Stimulated activated CD4-positive, alpha-beta T cell treated with anti-CD3 and anti-CD28 coated beads, Interleukin-4, amount 100 ng/mL, for 48 hours (primary cell): ENCODE measurements at regions not wholly inside any gene's neighbourhood (a gene's known extent, or its start where the extent isn't known, plus 50 kb on each side); places are given as distances from the start of the nearest gene placed in this dataset.

Experiments used
- DNase-seq, 2 donors: peaks; one replicate each; pipeline ENCODE4 v3.0.0-alpha.2; 2020; ENCODE audit warnings: low read depth in 2 of 2

DNA sequence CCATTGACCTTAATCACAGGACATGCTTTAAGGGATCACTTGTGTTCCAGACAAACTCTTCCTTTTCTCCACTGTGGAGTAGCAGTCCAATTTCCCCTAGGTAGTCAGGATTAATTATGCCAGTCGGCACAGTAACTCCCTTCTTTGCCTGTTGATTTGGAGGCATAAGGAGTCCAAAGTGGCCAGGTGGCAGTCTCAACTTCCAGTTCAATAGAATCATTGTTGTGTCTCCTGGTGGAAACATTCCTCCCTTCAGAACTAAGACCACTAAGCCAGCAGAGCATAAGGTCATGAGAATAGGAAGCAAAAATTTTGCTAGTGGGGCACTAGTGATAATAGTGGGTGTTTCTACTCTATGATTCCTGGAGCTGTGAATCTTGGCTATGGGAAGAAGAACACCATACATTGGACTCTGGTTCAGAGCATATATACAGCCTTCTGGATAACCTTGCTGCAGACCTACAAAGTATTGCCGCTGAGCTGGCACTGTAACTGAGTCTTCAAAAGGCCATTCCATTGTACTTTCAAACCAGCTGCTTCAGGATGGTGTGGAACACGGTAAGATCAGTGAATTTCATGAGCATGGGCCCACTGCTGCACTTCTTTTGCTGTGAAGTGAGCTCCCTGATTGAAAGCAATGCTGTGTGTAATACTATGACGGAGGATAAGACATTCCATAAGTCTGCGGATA is 147.3 kb upstream of the MAX start:
- DNase-seq, result no peak

DNA sequence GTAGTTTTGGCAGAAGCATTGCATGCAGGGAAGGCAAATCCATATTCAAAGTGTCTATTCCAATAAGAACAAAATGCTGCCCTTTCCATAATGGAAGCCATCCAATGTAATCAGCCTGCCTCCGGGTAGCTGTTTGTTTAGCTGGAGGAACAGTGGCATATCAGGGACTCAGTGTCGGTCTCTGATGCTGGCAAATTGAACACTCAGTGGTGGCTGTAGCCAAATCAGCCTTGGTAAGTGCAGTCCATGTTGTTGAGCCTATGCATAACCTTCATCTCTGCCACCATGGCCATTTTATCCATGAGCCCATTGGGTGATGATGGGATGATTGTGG is 147.8 kb upstream of the MAX start:
- no peak for DNase-seq

DNA sequence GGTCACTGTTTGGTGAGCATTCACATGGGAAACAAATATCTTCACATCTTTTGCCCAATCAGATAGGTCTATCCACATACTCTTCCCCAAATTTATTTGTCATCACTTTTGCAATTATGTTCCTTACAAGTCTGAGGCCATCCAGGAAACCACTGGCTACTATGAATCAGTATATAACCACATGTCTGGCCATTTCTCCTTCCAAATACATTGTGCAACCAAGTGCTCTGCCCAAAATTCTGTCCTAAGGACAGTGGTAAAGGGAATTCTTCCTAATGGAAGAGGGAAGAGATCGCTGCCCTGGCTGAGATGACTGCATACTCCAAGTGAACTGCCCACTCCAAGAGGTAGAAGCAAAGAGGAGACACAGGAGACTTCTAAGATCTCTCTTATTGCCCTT is 148.9 kb upstream of the MAX start:
- no peak for DNase-seq

DNA sequence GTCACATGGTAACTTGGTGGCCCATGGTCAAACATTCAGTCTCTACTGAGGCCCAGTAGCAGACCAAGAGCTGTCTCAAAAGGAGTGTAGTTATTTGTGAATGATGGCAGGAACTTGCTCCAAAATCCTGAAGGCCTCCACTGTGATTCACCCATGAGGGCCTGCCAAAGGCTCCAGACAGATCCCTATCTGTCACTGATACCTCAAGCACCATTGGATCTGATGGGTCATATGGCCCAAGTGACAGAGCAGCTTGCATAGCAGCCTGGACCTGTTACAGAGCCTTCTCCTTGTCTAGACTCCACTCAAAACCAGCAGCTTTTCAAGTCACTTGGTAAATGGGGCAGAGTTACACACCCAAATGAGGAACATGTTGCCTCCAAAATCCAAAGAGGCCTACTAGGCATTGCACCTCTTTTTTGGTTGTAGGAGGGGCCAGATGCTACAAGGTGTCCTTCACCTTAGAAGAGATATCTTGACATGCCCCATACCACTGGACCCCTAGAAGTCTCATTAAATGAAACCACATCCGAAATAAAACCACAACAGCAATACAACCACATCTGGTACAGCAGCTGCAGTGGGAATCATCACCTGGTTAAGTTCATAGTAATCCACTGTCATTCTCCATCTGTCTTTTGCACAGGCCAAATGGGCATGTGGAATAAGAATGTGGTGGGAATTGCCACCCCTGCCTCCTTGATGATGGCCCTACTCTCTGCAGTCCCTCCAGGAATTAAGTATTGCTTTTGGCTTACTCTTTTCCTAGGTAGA is 150.4 kb upstream of the MAX start:
- no peak for DNase-seq

DNA sequence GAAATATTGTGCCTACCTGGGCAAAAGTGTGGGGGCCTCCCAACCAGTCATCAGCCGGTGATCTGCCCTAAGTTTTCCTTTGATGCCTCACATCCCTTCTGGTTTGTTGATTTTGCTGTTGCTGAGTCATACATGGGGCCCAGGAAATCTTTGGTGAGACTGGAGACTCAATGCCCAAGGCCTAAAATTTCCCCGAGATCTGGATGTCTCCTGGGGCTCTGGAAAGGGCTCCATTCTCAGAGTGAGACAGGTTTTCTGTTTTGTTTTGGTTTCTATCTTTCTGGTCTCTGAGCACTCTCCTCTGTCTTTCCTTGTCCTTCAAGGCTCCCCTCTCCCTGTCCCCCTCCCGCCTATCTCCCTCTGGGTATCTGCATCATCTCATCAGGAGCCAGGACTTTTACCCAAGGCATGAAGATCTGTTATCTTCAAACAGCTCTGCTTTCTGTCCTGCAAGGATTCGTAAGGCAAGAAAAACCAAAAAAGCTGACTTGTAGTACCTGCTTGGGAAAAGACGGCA is 152.8 kb upstream of the MAX start:
- no peak for DNase-seq

DNA sequence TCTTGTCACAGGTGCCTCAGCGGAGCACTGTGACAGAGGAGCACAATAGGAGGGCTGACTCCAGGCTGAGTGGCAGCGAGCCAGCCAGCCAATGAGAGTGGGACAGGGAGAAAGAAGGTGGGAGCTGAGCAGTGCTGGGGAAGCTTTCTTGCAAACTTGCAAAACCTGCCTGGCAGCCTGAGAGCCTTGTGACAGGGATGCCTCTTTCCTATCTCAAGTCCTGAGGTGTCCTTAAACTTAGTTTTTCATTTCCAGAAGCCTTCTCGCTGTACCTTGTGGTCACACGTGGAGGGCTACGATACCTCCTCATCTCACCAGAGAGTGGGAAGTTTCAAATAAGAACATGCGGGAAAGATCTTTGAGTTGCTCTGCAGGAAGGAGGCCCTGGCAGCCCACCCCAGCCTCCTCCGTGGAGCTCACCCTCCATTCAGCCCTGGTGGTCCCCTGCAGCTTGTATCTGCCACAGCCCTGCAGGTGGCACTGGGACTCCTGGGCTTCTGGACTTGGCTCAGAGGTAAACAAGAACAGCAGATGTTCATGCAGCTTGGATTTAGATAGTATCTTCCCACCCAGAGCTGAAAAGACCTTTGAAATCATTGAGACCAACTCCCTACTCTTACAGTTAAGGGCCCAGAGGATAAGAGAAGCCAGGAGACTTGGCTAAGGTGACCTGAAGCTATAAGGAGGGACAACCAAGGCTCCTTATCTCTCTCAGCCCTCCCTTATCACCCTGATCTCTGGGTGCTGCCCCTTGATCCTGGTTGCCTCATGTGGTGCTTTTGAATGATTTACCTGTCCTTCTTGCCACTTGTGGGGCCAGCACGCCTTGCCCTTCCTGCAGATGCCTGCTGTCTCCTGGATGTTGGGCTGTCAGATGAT is 153.5 kb upstream of the MAX start:
- DNase-seq, result no peak

DNA sequence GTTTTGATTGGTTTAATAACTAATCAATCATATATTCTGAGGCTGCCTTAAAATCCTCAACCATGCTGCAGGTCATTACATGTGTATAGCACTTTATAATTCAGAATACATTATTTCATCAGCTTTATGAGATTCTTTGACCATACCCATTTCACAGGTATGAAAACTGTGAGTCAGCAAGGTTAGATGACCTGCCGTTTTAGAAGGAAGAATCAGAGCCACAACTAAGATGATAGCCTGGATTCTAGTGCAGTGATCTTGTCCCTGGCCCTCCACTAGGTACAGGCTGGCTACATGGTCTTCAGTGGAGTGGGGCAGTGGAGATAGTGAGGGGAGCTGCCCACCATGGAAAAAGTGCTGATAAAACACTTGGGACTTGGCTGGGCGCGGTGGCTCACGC is 154.4 kb upstream of the MAX start:
- DNase-seq, result no peak

DNA sequence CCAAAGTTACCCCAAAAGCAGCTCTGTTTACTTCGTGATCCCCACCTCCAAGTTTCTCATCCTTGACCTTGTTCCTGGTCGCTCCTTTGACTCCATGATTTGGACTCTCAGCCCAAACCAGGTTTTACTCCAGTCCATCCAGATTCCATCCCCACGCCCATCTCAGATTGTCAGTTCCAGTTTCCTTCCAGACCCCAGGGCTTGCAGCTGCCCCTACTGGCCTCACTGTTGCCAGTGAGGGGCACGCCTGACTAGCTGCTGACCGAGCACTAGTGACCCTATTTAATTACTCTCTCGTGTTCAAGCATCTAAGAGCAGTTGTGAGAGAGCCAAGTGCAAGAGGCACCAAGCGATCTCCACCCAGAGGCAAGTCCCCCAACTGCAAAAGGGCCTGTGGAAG is 155.1 kb upstream of the FUT8 start:
- no peak for DNase-seq

DNA sequence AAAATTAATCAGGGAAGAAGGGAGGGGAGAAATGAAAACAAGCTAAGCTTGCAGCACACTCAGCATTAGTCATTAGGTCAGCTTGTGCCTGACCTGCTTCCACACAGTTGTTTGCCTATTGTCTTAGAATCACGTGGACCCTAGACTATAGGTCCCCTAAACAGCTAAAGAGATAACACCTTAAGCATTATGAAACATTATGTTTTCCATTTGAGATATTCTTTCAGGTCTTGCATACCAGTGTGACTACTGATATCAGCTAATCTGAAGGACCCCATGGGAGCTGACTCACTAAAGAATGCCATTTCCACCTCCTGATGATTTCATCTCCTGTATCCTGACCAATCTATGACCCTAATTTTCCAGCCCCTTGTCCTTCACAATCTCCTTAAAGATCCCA is 154.1 kb upstream of the FUT8 start:
- DNase-seq, result no peak

DNA sequence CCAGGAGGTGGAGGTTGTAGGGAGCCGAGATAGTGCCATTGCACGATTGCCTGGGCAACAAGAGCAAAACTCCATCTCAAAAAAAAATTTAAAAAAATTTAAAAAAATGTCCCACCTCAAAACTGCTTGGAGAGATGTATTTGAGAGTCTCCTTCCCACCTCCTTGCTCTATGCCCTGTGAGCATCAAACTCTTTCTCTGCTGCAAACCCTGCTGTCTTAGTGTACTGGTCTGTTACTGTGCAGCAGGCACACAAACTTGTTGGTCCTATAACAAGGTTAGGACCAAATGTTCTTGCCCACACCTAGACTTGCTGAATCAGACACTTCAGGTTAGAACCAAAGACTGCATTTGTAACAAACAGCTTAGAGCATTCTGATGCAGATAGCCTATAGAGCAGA is 153.5 kb upstream of the FUT8 start:
- DNase-seq, result no peak

DNA sequence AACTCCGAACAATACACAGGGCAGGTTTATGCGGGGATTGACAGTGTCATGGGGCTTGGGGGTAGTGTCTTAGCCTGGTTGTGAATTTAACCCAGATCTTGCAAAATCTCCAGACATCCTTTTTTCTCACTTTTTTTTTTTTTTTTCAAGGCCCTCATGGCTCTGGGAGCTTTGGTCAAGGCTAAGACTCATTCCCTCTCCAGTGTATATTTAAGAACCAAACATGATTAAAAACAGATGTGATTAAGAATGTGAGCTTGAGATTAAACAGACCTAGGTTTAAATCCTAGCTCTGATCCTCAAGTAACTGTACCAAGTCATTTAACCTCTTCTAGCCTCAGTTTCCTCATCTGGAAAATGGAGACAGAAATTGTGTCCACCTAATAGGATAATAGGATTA is 151.7 kb upstream of the FUT8 start:
- DNase-seq, result no peak

DNA sequence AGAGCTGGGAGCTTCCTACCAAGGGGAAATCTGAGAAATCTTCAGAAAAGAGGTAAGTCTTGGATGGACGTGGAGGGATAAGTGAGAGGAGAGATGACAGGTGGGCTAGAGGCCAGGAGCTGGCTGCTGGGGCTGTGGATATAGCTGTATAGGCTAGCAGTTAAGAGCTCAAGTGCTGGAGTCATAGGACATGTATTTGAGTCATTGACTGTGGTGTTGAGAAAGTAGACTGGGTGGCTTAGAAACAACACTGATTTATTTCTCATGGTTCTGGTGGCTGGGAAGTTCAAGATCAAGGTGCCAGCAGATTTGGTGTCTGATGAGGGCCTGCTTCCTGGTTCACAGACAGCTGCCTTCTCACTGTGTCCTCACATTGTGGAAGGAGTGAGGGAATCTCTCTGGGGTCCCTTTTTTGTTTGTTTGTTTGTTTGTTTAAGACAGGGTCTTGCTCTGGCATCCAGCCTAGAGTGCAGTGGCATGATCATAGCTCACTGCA is 151.1 kb upstream of the FUT8 start:
- no peak for DNase-seq

DNA sequence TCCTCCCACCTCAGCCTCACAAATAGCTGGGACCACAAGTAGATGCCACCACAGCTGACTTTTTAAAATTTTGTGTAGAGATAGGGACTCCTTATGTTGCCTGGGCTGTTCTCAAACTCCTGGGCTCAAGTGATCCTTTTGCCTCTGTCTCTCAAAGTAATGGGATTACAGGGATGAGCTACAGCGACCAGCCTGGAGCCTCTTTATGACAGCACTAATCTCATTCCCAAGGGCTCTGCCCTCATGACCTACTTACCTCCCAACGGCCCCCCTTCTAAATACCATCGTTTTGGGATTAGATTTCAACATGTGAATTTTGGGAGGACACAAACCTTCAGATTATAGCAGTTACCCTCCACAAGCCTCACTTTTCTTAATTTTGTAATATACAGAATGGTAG is 150.6 kb upstream of the FUT8 start:
- no peak for DNase-seq

DNA sequence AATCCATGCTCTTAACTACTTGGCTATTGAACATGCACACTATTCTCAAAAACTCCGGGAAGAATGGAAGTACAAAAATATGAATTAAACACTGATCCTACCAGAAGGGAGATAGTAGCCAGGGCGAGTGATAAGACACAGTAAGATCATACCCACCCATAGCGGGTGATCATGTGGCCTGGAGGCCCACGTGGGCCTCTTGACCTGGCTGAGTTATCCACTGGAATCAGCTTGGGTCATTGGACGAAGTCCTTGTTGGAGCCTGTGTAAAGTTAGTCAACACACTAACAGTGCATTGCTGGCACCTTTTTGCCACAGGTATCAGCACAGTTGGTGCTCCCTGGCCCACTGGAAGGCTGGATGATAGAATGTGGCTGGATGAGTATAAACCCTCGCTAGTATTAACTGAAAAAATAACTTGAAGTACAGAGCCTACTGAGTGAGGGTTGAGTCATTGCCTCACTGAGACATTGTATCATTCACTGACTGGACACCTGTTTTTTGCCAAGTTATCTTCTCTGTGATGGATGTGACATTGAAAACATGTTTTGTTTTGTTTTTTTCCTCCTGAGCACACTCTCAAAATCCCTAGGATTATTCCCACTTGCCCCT is 149.2 kb upstream of the FUT8 start:
- no peak for DNase-seq

DNA sequence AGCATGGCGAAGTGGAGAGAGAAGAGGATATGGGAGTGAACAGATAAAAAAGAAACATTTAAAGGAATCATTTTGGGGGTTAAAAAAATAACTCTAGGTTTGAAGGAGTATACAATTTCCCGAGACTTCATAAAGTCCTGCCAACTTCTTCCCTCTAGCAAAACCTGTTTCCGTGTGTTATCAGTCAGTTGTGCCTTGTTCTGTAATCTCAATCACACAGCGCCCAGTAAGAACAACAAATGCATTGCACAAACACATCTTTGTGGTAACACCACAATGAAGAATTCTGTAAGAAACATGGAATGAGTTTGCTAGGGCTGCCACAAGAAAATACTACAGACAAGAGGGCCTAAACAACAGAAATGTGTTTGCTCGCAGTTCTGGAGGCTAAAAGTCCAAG is 144.7 kb upstream of the FUT8 start:
- DNase-seq, result no peak

DNA sequence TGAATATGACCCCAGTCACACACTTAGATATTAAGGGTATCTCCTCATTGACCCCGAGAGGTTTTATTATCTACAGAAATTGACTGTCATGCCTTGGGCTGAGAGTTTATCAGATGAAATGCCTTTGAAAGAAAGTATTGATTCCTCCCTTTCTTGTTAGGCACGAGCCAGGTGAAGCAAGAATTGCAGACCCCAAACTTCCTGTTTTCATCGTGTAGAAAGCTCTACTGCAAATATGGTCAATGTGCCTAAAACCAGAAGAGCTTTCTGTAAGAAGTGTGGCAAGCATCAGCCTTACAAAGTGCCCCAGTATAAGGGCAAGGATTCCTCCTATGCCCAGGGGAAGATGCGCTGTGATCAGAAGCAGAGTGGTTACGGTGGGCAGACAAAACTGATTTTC is 143.9 kb upstream of the FUT8 start:
- DNase-seq, result no peak

DNA sequence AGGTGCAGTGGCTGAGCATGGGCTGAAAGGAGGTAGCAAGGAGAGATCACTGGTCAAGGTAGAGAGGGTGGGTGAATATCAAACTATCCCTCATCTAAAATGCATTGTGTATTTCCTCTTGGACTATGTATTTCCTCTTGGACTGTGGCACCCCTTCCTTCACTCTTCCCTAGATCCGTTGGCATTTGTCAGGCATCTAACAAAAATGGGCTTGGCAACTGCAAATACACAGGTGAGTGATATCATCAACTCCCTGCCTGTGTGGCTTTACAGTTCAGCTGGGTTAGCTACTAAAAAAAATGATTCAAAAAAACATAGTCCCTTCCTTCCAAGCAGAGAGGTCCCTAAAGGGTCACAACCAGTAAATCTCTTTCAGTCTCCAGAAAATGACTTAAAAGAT is 142.8 kb upstream of the FUT8 start:
- DNase-seq, result no peak

DNA sequence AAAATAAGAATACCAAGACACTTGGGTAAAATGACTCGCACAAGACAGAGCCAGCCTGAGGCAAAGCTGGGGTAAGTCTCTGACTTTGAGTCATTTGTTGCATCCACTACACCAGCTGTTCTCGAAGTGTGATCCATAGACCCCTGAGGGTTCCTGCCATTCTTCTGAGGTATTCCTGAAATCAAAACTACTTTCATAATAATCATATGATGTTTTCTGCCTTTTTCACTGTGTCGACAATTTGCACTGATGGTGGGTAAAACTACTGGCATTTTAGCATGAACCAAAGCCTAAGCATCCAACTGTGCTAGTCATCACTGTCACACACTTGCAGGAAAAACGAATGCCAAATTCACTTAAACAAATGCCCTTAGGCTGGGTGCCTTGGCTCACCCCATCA is 135.5 kb upstream of the FUT8 start:
- no peak for DNase-seq

DNA sequence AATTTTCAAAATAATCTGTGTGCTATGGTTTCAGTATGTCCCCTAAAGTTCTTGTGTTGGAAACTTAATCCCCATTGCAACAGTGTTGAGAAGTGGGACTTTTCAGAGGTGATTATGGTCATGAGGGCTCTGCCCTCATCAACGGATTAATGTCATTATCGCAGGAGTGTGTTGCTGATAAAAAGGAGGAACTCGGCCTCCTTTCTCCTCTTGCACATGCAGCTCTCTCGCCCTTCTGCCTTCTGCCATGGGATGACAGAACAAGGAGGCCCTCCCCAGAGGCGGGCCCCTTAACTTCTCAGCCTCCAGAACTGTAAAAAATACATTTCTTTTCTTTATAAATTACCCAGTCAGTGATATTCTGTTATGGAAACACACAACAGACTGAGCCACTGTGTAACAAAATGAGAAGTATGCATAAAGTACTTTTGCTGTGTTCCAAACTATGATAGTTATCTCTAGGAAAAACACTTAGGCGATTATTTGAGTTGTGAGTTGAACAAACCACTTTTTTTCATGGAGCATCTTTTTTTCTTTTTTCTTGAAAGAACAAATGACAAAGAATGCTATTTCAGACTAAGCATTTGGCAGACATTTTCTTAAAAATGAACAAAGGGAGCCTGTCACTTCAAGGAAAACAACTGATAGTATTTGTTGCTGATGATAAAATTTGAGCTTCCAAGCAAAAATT is 134.8 kb upstream of the FUT8 start:
- DNase-seq, result no peak

DNA sequence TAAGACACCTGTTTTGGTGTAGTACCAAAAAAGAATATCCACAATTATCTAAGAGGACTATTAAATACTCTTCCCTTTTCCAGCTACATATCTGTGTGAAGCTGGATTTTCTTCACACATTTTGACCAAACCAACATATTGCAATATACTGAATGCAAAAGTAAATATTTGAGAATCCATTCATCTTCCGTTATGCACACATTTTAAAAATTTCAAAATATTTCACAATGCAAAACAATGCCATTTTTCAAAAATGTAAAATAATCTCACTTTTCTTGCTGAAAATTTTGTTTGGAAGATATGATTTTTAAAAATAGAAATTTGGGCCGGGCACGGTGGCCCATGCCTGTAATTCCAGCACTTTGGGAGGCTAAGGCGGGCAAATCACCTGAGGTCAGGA is 133.9 kb upstream of the FUT8 start:
- no peak for DNase-seq

DNA sequence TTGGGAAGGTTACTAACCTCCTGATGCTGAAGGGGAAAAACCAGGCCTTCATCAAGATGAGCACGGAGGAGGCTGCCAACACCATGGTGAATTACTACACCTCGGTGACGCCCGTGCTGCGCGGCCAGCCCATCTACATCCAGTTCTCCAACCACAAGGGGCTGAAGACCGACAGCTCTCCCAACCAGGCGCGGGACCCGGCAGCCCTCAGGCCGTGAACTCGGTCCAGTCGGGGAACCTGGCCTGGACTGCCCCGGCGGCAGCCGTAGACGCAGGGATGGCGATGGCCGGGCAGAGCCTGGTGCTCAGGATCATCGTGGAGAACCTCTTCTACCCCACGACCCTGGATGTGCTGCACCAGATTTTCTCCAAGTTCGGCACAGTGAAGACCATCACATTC is 133.0 kb upstream of the FUT8 start:
- no peak for DNase-seq
